HG03064 (cell line): ENCODE measurements at regions not wholly inside any gene's neighbourhood (a gene's known extent, or its start where the extent isn't known, plus 50 kb on each side); places are given as distances from the start of the nearest gene placed in this dataset.
"Not testable (repeated sequence)": the region's sequence is repeated elsewhere in the genome, so short reads cannot be mapped to it uniquely, and the experiment has no call there.

Experiments used
- ATAC-seq: cut with Tn5 transposase; IDR thresholded peaks from one replicate; pipeline ENCODE4 v1.9.1; 2021; ENCODE audit warnings: low read depth; ENCODE audit not compliant: unreplicated experiment

DNA sequence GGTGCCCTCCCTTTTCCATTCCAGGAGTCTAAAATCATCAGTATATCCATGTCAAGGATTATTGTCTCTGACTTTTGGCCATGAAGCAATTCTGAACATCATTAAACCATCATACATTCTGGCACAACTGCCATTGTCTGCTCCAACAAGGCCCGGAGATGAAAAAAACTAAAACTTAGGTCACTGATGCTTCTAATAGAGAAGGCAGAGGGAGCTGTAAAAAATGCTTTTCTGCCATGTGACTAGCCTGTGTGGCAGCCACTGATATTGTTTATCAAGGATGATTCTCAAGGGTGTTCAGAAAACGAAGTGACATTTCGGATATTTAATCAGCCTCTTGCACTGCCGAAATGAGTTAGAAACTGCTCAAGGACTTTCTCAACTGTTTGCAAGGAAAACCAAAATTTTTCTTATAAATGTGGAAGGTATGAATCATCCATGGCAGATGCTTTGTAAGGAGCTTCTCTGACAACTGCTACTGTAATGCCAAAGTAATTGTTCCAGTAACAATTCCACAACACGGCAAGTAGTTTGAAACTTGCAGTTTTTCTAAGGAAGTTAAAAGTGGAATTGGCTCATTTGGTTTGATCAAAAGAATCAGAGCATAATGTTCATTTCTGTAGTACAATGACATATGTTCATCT is 1076.5 kb upstream of the FLRT2 start:
- no peak for ATAC-seq

DNA sequence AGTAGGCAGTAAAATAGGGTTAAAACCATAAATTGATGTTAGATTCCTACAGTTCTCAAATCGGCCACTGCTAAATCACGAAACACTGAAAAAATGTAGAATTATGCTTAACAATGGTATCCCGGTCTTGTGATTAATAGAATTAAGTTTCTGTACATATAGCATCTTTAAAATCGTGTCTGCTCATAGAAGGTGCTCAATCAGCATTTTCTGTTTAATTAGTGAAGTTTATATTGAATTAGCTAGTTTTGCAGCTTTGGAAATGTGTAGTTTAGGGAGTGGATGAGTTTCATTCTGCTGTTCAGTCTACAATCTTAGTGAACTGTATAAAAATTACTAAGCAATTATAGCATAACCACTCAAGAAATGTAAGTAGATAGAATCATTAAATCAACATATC is 1075.8 kb upstream of the FLRT2 start:
- no peak for ATAC-seq

DNA sequence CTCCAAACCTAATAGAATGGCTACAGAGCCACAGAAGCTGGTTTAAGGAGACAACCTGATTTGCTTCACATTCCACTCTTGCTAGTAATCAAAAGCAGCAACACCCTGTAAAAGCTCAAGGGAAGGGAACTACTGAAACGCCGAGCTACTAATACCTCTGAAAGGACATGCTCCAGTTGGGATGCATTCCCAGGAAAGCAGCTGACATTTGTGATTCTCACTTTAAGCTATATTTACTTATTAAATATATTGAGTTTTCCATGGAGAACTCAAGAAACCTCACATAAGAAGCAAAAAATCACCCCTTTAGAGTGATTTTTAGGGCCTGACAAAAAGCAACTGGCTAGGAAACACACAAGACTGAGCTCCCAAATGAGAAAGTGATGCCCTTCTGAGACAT is 1073.0 kb upstream of the FLRT2 start:
- ATAC-seq = no peak

DNA sequence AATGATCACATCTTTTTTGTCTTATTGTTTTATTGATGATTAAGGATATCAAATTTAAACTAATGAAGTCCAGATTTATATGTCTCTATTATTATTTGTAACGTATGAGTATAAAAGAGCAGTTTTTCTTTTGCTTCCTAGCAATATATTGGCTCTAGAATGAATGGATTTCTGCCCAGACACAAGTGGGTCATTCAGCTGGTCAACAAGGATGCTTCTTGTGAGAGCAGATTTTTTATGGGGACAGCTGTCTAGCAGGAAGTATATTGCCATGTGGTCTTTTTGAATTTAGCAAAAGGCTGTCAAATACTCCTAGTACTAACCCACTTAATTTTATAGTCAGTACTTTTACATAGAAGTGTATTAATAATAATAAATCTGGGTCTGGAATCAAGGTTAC is 1071.1 kb upstream of the FLRT2 start:
- no peak for ATAC-seq

DNA sequence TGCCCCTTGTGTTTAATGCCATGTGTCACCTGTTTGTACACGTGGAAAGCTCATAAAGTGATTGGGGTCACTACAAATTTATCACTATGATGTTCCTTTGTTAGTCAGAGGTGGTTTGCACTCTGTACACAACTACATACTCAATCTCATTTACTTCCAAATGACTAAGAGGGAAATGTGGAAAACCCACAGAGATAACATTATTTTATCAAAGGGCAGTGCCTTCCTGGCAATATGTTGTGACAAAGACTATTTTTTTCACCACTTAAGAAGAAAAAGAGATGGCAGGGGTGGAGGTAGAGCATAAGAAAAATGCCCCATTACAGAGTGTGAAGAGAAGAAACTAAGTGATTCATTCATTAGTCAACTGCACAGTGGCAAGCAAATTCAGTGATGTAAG is 1064.1 kb upstream of the FLRT2 start:
- ATAC-seq = no peak

DNA sequence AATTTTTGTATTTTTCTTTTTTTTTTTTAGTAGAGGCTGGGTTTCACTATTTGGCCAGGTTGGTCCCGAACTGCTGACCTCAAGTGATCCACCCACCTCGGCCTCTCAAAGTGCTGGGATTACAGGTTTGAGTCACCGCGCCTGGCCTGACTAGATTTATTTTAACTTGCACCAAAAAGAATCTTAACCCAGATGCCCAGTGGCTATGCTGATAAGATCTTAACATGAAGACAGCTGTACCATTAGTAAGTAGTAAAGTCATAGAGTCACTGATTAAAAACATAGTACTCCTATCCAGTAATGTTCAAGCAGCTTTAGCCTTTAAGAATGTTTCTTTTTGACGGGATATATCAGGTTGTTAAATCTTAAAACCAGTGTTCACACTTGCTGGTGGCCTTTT is 1061.8 kb upstream of the FLRT2 start:
- no peak for ATAC-seq

DNA sequence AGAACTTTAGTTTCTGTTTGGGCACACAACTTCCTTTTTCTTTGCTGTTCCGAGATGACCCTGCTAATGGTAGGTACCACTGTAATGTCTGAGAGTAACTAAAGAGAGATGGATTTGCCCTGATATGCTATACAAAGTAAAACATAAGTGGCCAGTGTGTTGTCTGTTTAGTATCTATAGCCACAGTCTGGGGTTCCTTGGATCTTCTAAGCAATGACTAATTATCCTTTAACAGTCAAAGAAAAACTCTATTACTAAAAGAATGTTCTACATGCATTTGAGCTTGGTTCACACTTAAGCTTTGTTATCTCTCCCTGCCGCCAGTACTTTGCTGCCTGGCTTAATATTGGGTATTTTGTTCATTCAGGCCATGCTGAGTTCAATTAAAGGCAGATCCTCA is 1051.9 kb upstream of the FLRT2 start:
- ATAC-seq = no peak

DNA sequence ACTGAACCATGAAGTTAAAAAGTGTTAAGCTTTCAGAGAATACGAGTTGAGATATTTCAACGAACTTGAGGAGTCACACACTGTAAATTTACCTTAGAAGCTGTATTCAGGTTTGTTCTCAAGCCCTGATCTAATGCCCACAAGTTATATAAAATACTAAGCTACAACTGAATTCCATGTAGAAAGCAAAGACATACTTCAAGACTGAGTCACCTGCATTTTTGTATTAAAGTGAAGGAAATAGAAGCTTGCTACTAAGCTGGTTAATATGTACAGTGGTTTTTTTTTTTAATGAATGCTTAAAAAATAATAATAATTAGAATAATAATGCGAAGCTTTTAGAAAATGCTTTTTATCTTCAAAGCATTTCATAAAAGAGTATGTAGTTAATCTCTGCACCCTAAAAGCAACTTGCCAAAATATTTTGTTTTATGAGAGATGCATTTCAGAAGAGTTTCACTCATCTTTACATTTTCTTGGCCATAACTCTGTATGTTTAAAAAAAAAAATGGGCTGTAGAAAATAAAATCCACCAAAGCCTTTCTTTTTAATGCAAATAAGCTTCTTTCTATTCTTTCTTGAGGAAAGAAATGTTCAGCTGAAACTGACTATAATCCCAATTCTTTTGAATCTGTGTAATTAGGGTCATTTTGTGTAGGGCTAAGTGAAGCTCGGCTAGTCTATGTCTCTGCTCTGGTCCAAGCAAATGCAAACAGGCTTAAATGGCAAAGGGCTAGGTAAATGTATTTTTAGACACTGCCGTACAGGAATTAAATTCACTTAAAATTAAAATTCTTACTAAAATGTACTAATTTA is 1047.5 kb upstream of the FLRT2 start:
- ATAC-seq = no peak

DNA sequence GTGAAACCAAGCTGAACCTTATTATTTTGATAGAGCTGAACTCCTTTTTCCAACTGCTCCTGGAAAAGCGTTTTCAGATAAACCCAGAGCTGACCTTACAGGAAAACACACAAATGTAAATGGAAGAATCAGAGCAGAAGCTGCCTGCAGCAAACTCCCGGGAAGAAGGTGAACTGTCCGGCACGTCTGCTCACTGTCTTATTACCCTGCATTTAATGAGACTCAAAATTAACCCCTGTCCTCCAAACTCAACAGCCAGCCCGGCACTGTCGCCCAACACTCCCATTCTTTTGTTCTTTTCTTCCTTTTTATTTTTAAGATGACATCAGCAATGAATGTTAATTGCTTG is 1046.9 kb upstream of the FLRT2 start:
- no peak for ATAC-seq

DNA sequence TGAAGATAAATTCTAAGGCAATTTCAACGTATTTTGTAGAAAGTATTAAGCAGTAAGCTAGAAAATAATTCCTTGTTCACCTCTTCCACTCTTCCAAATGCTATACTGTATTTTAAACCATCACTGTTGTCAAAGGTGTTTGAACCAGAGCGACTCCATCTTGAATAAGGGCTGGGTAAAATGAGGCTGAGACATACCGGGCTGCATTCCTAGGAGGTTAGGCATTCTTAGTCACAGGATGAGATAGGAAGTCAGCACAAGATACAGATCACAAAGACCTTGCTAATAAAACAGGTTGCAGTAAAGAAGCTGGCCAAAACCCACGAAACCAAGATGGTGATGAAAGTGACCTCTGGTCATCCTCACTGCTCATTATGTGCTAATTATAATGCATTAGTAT is 1045.7 kb upstream of the FLRT2 start:
- ATAC-seq = not testable (repeated sequence)

DNA sequence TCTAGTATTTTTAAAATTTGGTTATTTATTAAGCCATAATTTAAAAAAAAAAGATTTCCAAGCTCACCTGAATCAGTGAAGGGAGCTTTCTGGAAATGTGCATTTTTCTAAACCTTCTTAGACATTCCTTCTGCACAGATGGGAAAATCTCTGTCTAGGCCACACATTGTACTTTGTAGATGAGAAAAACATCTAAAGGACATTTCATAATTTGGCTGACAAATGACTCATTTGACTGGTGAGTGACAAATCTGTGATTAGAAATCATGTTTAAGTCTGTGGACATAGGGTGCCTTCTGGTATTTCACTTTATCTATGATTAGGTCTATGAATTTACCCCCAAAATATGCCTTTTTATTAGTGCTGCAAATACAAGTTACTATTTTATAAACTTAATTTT is 1044.9 kb upstream of the FLRT2 start:
- ATAC-seq = no peak

DNA sequence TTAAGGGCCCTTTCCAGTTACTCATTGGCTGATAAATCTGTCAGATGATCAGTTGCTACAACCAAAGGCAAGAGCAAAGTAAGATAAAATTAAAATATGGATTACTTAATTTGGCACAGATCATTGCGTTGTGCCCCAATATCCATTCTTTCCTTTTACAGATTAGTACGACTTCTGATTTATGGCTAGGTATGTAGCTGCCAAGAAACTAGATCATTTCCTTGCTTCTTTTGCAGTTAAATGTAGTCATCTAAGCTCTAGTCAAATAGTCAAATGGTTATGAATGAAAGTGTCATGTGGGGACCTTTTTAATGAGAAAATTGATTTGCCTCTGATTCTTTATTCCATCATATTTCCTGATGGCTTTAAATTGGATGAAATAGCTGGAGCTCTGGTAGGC is 1039.9 kb upstream of the FLRT2 start:
- no peak for ATAC-seq

DNA sequence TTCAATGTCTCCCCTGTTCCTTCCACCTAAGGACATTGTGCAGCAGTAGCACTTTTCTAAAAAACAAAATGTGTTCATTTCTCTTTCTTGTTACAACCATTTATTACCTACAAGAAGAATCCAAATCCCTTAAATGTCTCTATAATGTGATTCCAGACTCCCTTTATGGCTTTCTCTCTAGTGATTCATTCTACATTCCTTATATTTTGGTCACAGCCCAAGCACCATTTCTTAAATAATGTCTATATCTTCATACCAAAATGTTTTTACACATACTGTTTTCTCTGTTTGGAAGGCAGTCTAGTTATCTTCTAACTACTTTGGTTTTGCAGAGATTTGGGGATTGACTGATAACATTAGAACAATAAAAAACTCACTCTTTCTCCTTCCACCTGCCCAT is 1037.3 kb upstream of the FLRT2 start:
- no peak for ATAC-seq

DNA sequence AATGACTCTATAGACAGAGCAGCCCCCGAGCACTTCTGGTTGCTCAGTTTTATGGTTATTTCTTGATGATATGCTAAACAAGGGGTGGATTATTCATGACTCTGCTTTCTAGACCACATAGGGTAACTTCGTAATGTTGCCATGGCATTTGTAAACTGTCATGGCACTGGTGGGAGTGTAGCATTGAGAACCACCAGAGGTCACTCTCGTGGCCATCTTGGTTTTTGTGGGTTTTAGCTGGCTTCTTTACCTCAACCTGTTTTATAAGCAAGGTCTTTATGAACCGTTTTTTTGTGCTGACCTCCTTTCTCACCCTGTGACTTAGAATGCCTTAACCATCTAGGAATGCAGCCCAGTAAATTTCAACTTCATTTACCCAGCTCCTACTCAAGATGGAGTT is 1036.2 kb upstream of the FLRT2 start:
- no peak for ATAC-seq

DNA sequence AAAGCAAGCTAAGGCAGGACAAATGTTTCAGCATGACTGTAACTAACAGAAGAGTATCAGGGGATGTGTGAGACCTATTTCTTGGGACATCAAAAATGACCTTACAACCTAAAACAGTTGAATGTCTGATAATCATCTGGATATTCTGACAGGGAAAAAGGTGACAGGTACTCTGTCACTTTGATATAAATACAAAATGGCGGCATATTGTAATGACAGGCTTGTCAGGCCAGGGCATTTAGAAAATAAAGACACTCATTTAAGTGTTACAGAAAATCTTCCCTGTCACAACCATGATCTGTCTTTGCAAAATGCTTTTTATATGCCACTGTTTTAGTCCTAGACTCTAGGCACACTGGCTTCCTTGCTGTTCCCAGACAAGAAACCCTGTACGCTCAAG is 1033.3 kb upstream of the FLRT2 start:
- no peak for ATAC-seq

DNA sequence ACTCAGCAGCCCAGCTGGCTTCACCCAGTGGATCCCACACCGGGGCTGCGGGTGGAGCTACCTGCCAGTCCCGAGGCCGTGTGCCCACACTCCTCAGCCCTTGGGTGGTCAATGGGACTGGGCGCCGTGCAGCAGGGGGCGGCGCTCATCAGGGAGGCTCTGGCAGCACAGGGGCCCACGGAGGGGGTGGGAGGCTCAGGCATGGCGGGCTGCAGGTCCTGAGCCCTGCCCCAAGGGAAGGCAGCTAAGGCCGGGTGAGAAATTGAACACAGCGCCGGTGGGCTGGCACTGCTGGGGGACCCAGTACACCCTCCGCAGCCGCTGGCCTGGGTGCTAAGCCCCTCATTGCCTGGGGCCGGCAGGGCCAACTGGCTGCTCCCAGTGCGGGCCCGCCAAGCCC is 1017.1 kb upstream of the FLRT2 start:
- ATAC-seq = not testable (repeated sequence)

DNA sequence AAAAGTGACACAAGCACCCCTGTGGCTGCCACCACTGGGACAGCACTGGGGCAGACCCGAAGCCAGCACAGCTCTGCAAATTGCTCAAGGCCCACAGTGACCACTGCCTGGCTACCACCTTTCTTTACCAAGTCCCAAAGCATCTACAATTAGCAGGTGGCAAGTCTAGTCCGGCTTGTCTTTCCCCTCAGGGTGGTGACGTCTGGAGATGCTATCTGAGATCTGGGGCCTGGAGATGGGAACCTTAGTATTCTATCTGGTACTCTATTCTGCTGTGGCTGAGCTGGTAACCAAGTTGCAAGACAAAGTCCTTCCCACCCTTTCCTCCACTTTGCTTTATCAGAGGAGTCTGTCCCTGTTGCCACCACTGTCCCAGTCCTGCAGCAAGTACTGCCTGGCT is 1010.1 kb upstream of the FLRT2 start:
- ATAC-seq = no peak

DNA sequence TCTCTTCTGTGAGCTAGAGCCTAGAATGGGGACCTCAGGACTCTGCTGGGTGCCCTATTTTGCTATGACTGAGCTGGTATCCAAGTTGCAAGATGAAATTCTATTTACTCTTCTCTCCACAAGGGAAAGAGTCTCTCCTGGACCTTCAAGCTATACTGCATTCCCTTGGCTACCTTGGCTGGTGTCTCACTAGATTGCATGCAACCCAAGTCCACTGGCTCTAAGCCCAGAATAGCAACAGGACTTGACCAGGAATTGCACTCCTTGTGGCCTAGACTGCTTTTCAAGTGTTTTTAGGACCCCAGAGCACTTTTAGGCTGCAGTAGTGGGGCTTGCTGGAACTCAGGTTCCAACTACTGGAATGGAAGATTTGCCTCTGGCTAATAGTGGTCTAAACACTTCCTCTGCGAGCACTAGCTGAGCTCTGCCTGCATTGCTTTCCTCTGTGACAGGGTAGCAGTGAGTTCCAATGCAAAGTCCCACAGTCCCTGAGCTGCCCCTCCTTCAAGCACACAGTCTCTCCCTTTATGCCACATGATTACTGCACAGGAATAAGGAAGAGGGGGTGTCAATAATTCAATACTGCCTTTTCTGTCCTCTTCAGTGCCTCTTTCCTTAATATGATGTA is 1009.1 kb upstream of the FLRT2 start:
- ATAC-seq = no peak

DNA sequence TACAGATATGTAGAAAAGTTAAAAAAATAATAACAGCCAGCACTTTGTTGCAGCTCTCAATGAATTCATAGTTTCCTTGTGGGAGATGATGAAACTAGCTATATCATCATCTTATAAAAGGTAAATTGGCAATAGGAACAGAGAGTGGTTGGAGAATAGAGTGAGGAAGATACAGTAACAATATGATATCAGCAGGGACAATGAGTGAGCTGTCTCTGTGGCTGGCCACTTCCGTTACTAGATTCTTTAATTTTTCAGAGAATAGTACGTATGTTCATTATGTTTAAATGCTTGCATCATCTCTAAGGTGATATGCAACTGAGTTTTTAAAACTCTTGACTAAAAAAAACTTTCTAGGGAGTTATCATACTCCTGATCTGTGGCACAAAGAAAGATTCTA is 1006.2 kb upstream of the FLRT2 start:
- ATAC-seq = no peak

DNA sequence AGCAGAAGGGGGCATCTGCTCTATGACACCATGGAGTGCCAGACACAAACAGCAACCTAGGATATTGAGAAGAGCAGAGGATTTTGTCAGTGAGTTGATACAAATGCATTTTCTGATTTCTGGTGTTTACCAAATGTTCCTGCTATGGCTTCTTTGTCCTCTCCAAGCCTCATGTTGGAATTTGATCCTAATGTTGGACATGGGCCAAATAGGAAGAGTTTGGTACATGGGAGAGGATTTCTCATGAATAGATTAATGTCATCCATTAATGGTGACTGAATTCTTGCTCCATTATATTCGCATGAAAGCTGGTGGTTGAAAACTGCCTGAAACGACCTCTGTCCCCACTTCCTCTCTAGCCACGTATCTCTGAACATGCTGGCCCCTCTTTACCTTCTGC is 1002.2 kb upstream of the FLRT2 start:
- ATAC-seq = no peak

DNA sequence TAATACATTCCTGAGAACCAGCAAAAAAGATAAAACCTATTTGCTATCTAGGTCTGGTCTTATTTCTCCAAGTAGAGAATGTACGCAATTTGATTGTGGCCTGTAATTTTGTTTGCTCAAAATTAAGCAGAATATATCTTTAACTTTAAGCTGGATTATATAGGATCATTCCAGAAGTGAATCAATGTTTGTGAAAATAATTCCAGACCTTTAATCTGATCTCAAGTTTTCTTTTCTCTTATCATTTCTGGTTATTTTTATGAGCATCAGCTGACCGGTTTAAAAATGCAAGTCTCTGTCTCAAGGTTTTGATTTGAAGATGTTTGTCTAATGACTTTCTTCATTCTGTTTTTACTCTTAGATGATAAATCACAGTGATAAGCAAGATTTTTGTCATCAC is 997.9 kb upstream of the FLRT2 start:
- no peak for ATAC-seq

DNA sequence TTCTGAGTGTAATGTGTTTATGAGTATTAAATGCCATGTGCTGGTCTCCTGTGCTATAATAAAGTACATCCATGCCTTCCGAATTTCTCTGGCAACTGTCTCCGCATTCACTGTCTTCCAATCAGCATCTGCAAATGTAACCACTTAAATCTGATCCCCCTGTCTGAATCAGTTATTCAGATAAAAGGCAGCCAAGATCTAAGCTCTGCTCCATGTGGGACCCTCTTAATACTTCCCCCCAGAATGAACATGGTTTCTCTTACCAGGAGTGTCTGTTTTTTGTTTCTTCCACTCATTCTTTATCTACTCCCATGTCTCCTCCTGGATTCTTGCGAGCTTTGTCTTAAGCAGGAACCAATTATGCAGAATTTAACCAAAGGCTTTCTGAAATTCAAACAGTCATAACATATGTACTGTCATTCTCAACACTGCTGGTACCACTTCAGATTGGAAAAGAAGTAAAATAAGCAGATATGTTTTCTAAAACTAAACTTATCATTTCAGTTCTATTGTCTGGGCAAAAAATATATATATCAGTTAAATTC is 996.7 kb upstream of the FLRT2 start:
- no peak for ATAC-seq
